GM19438 (cell line): ENCODE measurements at regions not wholly inside any gene's neighbourhood (a gene's known extent, or its start where the extent isn't known, plus 50 kb on each side); places are given as distances from the start of the nearest gene placed in this dataset.
"Not testable (repeated sequence)": the region's sequence is repeated elsewhere in the genome, so short reads cannot be mapped to it uniquely, and the experiment has no call there.

Experiments
- ATAC-seq: cut with Tn5 transposase; IDR thresholded peaks from one replicate; pipeline ENCODE4 v1.9.1; 2021; ENCODE audit warnings: low read depth; ENCODE audit not compliant: unreplicated experiment

- ATAC-seq: no peak
These were observed 949.2 kb downstream of the GALC start for GRCh38 chr14:87043667-87044200.

DNA sequence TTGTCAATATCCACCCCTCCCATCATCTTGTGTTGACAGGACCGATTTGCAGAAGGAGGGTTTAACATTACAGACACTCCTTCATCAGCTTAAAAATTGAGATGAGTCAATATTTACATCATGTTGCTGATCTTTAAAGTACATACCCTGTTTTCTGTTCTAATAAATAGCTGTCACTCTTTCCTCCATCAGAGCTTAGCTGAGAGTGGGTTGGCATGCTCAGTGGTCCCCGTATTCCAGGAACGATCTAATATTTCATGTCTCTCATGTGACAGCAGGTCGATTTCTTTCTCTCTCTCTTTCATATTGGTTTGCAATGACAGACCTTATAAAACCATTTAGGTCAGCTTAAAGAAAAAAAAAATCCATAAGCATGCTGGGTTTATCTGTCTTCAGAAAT, 950.6 kb downstream of the GALC start:
- ATAC-seq: no peak

DNA sequence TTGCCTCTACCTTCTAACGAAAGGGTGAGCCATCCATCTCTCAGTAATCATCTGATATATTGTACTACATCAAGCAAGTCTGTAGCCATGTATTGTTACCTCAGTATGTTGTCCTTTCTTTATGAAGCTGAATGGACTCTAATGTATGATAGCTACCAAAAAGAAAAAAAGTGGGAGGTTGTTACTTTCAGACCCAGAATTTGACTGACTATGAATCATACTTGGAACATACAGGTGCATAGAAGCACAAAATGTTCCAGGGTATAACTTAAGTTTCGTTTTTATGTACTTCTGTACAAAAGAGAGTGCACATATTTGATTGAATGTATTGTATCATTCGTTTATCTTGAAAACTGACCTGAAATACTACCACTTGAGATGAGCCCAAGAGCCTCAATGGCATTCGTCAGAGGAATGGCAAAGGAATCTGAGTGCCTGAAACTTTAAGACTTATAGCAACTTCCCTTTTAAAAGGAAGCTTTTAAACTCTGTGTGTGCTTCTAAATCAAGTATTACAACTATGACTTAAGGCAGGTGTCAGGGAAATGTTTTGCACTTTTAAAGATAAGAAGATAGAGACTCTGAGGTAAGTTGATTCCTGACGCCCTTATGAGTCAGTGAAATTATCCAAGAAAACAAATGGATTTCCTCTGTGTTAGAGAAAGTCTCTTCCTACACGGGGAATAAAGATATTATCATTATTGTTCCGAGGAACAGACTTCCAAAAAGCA, 951.5 kb downstream of the GALC start:
- ATAC-seq: no peak

DNA sequence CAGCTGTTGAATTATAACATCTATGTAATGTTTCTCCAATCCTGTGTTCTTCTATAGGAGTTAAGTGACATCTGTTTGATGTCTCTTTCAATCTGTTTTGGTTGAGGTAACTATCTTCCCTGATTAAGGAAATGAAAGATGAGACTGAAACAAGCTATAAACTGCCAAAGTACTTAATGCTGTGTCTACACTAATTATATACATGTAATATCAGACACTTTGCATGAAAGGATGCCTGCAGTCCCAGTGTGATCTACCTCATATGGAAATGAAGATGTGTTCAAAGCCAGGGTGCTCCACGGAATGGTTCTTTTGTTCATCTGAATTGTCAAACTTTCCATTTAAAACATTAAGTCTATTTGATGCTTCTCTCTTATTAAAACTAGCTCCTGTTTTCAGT, 958.3 kb downstream of the GALC start:
- ATAC-seq: no peak

- ATAC-seq: no peak
These were observed 962.8 kb downstream of the GALC start for GRCh38 chr14:87030197-87030596.

DNA sequence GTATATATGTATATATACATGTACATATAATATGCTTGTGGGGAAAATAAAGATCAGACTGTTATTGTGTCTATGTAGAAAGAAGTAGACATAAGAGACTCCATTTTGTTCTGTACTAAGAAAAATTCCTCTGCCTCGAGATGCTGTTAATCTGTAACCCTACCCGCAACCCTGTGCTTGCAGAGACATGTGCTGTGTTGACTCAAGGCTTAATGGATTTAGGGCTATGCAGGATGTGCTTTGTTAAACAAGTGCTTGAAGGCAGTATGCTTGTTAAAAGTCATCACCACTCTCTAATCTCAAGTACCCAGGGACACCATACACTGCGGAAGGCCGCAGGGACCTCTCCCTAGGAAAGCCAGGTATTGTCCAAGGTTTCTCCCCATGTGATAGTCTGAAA, 972.9 kb downstream of the GALC start:
- ATAC-seq: not testable (repeated sequence)

- ATAC-seq: no peak
These were observed 974.7 kb downstream of the GALC start for GRCh38 chr14:87018294-87018693.

GRCh38 chr14:87017335-87017734, 975.6 kb downstream of the GALC start:
- no peak for ATAC-seq

GRCh38 chr14:87014856-87015255, 978.1 kb downstream of the GALC start:
- no peak for ATAC-seq

GRCh38 chr14:87013583-87013982, 979.4 kb downstream of the GALC start:
- ATAC-seq: no peak

DNA sequence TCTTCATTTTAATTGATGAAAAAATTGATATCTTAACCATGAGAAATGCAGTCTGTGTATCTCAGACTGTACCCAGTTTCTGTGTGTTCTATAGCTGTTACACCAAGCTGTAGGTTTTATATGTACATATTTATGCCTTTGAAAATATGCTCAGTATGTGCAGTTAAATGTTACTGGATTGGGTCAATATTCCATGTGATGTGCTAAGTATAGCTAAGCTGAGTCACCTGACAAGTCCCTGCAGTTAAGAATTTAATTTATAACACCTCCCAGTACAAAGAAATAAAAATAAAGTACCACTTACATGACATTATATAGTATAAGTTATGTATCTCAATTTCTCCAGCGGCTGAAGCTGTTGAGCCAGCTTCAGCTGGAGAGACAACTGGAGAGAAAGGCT, 984.0 kb downstream of the GALC start:
- no peak for ATAC-seq

DNA sequence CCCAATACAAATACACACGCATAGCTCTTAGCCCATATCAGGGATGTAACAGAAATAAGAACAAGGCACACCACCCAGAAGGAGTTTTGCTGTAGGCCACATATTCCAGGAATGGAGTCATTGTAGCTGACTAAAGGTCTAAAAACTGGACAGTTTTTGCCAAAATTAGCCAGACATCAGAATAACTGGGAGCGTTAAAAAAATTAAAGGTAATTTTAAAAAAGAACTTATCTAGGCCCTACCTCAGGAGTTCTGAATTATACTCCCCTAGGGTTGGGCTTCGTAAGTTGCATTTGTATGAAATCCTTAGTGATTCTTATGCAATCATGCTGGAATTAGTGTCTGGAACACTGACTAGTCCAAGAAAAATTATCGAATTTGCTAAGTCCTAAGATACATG, 987.7 kb downstream of the GALC start:
- no peak for ATAC-seq

DNA sequence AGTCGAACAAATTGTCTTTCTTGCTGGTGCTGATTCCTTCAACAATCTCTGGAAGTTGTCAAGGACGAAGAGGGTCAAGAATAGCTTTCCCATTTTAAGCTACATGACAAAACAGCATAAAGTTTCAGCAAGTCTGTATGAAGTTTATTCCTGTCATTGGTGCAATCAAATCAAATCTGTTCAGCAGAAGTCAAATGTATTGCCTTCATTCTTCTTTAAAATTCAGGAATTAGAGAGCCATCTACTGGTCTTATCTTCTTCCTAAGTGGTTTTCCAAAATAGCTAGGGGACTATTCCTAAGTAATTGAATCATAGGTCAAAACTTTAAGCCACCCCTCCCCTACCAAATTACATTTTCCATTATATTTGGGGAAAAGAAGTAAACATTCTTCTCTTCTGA, 990.2 kb downstream of the GALC start:
- no peak for ATAC-seq

DNA sequence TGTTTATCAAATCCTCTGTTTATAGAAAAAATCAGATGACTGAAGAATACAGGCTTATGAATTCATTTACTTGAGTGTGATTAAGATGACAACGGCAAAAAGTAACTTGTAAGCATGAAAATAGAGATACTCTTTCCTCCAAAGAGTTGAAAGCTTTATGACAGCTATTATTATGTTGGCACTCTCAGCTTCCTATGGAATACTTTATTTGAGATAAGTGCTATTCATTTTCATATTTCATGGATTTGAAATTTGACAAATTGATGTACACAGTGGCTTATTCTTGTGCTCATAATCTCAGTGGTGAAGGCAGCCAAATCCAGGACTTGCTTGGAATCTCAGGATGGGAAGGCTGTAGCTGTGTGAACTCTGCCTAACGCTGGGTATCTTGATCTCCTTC, 991.6 kb downstream of the GALC start:
- no peak for ATAC-seq

GRCh38 chr14:87000081-87000480, 992.9 kb downstream of the GALC start:
- no peak for ATAC-seq

DNA sequence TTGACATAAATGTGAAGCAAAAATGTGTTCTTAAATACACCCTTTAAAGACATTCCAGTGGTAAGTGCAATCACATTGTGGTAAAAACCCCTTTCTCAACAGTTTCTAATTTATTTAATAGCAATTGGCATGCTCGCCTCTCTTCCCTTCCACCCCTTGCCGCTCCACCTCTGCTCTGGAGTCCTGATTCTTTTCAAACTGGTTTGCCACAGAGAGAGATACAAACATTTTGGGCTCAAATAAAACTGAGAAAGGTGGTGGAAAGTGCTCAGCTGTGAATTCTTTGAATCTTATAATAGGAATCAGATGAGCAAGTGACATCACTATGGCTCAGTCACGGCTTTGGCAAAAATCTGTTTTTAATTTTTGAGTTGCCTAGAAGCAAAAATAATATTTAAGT, 993.9 kb downstream of the GALC start:
- no peak for ATAC-seq

- ATAC-seq: no peak
These were observed 995.7 kb downstream of the GALC start for GRCh38 chr14:86997271-86997670.

DNA sequence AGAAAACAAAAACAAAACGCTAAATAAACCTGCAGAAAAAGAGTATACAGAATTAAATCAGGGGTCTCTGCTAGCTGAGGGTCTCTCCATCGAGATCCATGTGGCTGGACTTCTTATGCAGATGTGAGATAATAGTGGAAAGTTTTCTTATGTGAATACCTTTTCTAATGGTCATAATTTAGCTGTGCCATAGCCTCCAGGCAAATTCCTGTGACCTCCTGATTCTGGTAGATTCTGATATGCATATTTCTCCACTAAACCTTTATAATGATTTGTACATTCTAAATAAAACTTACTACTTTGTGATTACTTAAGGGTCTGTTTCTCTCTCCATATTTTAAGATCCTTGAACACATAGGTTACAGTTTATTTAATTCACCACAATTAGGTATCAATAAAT, 1002.6 kb downstream of the GALC start:
- ATAC-seq: no peak

- no peak for ATAC-seq
These were observed 1003.7 kb downstream of the GALC start for GRCh38 chr14:86989285-86989684.

GRCh38 chr14:86987966-86988365, 1005.0 kb downstream of the GALC start:
- ATAC-seq: no peak

GRCh38 chr14:86973177-86973576, 1019.8 kb downstream of the GALC start:
- no peak for ATAC-seq

DNA sequence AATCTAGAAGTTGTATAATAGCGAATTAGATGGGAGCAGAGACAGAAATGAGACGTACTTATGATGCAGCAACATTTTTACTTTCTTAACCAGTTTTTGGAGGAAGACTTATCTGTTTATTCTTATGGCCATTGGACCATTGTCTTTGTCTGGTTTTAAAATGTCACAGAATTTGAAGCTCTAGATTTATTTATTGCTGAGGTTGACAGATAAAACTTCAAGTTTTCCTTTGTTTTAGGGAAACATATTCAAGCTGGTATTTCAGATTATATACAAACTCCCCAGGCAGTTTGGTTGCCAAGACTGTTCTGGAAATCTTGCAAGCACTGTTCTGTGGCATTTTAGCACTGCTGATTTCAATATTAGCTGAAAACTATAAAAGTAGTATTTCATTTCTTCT, 1021.7 kb downstream of the GALC start:
- ATAC-seq: no peak
